ENCODE measurements at regions not wholly inside any gene's neighbourhood (a gene's known extent, or its start where the extent isn't known, plus 50 kb on each side); places are given as distances from the start of the nearest gene placed in this dataset.

DNA sequence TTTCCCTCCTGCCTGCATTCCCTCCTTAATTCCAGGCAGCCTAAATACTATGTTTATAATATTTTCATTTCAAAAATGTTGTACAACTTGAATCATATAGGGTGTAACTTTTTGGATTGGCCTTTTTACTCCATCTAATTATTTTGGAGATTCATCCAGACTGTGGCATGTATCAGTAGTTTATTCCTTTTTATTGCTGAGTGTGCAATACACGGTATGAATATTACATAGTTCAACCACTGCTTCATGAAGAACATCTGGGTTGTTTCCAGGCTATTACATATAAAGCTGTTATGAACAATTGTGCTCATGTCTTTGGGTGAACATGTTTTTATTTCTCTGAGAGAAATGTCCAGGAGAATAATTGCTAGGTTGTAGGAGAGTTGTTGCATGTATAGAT, 253.5 kb upstream of the SLC35B3 start:
- no peaks in the 10 kb centered on the region for H3K4me1 ChIP-seq (ENCODE audit: insufficient read depth, low read length)
- no peaks in the 10 kb centered on the region for H3K36me3 ChIP-seq (ENCODE audit: insufficient read depth, low read length)
- H3K9me3 ChIP-seq (ENCODE audit: low read length) = no peaks in the 10 kb centered on the region
- no peak overlapping the region for H3K27ac ChIP-seq (ENCODE audit: low read depth, low read length)
- no peaks in the 10 kb centered on the region for H3K27me3 ChIP-seq (ENCODE audit: control insufficient read depth in 1 of 2, insufficient read depth in 2 of 2, low read length in 2 of 2)
- H3K4me3 ChIP-seq (ENCODE audit: low read depth in 1 of 2, low read length in 2 of 2) = no peak overlapping the region
- H3K9ac ChIP-seq (ENCODE audit: low read length) = no peak overlapping the region

- Histone ChIP-seq H3K27me3 (ENCODE audit: control insufficient read depth in 1 of 2, insufficient read depth in 2 of 2, low read length in 2 of 2) (no peaks in the 10 kb centered on the region), H3K4me1 (ENCODE audit: insufficient read depth, low read length) (no peaks in the 10 kb centered on the region), H3K27ac (ENCODE audit: low read depth, low read length) (no peak overlapping the region), H3K9ac (ENCODE audit: low read length) (no peak overlapping the region), H3K9me3 (ENCODE audit: low read length) (no peaks in the 10 kb centered on the region), H3K36me3 (ENCODE audit: insufficient read depth, low read length) (no peaks in the 10 kb centered on the region), H3K4me3 (ENCODE audit: low read depth in 1 of 2, low read length in 2 of 2) (no peak overlapping the region)
Measured at GRCh38 chr6:8686077-8686476, 250.7 kb upstream of the SLC35B3 start.

DNA sequence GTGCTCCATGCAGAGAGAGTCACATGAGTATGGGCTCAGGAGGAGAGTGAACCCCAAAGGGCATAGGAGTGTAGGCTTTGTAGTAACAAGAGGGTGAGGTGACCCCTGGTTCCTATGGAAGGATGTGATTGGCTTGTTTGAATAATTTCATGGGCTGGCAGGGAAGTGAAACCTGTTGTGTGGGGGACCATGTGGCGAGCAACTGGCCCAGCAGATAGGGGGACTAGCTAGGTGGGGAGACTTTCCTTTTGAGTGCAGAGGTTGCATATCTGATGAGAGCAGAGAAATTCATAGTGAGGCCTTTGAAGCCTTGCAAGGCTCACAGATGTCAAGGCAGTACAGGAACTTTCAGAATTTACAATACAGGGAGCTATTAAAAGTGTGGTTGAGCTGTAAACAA, 247.9 kb upstream of the SLC35B3 start:
- Histone ChIP-seq H3K27ac (ENCODE audit: low read depth, low read length) (no peak overlapping the region), H3K9me3 (ENCODE audit: low read length) (no peaks in the 10 kb centered on the region), H3K9ac (ENCODE audit: low read length) (no peak overlapping the region), H3K4me3 (ENCODE audit: low read depth in 1 of 2, low read length in 2 of 2) (no peak overlapping the region), H3K27me3 (ENCODE audit: control insufficient read depth in 1 of 2, insufficient read depth in 2 of 2, low read length in 2 of 2) (no peaks in the 10 kb centered on the region), H3K36me3 (ENCODE audit: insufficient read depth, low read length) (no peaks in the 10 kb centered on the region), H3K4me1 (ENCODE audit: insufficient read depth, low read length) (no peaks in the 10 kb centered on the region)

DNA sequence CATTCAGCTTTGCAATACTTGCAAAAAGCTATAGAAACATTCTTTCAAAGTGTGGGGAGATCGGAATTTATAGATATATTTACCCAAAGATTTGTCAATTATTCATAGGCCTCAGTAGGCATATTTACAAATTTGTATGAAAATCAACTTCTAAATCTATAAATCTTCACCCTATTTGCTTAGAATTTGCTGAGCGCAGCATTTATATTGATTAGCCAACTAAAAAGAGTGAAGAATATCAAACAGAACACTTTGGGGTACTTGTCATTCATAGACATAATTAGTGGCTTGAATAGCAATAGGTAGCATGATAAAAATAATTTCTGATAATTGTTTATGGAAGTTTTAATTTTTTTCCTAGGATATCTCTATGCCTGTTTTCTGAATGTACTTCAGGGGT, 244.5 kb upstream of the SLC35B3 start:
- H3K4me1 ChIP-seq (ENCODE audit: insufficient read depth, low read length) = no peaks in the 10 kb centered on the region
- no peaks in the 10 kb centered on the region for H3K36me3 ChIP-seq (ENCODE audit: insufficient read depth, low read length)
- H3K27ac ChIP-seq (ENCODE audit: low read depth, low read length) = no peak overlapping the region
- no peak overlapping the region for H3K9ac ChIP-seq (ENCODE audit: low read length)
- H3K9me3 ChIP-seq (ENCODE audit: low read length) = no peaks in the 10 kb centered on the region
- H3K27me3 ChIP-seq (ENCODE audit: control insufficient read depth in 1 of 2, insufficient read depth in 2 of 2, low read length in 2 of 2) = no peaks in the 10 kb centered on the region
- H3K4me3 ChIP-seq (ENCODE audit: low read depth in 1 of 2, low read length in 2 of 2) = no peak overlapping the region

- no peak overlapping the region for H3K4me3 ChIP-seq (ENCODE audit: low read depth in 1 of 2, low read length in 2 of 2)
- no peaks in the 10 kb centered on the region for H3K27me3 ChIP-seq (ENCODE audit: control insufficient read depth in 1 of 2, insufficient read depth in 2 of 2, low read length in 2 of 2)
- no peaks in the 10 kb centered on the region for H3K4me1 ChIP-seq (ENCODE audit: insufficient read depth, low read length)
- no peaks in the 10 kb centered on the region for H3K36me3 ChIP-seq (ENCODE audit: insufficient read depth, low read length)
- H3K9ac ChIP-seq (ENCODE audit: low read length) = no peak overlapping the region
- H3K27ac ChIP-seq (ENCODE audit: low read depth, low read length) = no peak overlapping the region
- H3K9me3 ChIP-seq (ENCODE audit: low read length) = no peaks in the 10 kb centered on the region
Measured at GRCh38 chr6:8678466-8678865, 243.1 kb upstream of the SLC35B3 start.

DNA sequence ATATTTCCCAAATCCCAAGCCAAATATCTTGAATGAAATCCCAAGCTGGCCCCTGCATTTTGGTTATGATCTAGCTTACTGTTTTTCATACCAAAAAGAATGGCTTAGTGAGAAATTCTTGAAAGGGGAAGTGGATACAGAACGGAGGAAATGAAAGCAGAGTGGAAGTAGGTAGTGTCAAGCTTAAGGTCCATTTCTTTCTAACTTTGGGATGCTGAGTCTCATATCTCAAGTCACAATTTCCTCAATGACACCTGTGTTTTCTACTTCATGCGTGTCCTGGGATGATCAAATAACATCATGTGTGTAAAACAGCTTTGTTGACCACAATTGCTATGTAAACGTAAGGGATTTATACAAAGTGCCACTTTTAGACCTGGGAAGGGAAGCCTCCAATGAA, 238.8 kb upstream of the SLC35B3 start:
- no peak overlapping the region for H3K9ac ChIP-seq (ENCODE audit: low read length)
- H3K4me1 ChIP-seq (ENCODE audit: insufficient read depth, low read length) = no peaks in the 10 kb centered on the region
- no peaks in the 10 kb centered on the region for H3K9me3 ChIP-seq (ENCODE audit: low read length)
- H3K36me3 ChIP-seq (ENCODE audit: insufficient read depth, low read length) = no peaks in the 10 kb centered on the region
- H3K27me3 ChIP-seq (ENCODE audit: control insufficient read depth in 1 of 2, insufficient read depth in 2 of 2, low read length in 2 of 2) = no peaks in the 10 kb centered on the region
- H3K4me3 ChIP-seq (ENCODE audit: low read depth in 1 of 2, low read length in 2 of 2) = no peak overlapping the region
- H3K27ac ChIP-seq (ENCODE audit: low read depth, low read length) = no peak overlapping the region

DNA sequence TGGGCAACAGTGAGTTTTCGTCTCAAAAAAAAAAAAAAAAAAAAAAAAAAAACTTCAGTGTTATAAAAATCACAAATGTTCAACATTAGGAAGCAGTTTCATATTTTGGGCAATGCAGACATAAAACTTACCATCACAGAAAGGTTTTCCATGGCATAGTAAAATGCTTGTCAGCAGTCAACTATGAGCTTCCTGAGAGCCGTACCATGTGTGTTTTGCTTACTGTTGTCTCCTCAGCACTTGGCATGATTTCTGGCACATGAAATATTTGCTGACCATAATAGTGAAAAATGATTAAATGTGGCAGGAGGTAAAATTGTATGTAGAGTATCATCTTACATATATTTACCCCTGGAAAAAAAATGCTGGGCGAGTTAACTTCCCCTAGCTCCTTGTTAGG, 237.5 kb upstream of the SLC35B3 start:
- no peak overlapping the region for H3K4me3 ChIP-seq (ENCODE audit: low read depth in 1 of 2, low read length in 2 of 2)
- no peak overlapping the region for H3K9ac ChIP-seq (ENCODE audit: low read length)
- H3K9me3 ChIP-seq (ENCODE audit: low read length) = no peaks in the 10 kb centered on the region
- H3K4me1 ChIP-seq (ENCODE audit: insufficient read depth, low read length) = no peaks in the 10 kb centered on the region
- no peak overlapping the region for H3K27ac ChIP-seq (ENCODE audit: low read depth, low read length)
- no peaks in the 10 kb centered on the region for H3K27me3 ChIP-seq (ENCODE audit: control insufficient read depth in 1 of 2, insufficient read depth in 2 of 2, low read length in 2 of 2)
- H3K36me3 ChIP-seq (ENCODE audit: insufficient read depth, low read length) = no peaks in the 10 kb centered on the region

DNA sequence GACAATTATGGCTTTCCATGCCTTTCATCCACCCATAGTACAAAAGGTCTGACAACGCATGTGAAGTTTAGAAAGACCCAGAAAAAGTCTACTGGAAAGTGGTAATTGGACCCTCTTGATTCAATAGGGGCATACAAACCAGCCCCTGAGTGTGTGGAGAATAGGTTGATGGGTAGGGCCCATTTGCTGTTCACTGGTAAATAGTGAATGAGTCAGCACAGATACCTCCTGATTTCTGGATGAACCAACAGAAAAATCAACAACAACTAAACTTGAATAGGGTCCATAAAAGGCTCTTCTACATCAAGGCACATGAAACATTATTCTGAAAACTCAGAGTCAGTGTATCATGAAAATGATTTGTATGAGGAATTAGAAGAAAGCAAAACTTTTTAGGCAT, 235.4 kb upstream of the SLC35B3 start:
- H3K9ac ChIP-seq (ENCODE audit: low read length) = no peak overlapping the region
- H3K36me3 ChIP-seq (ENCODE audit: insufficient read depth, low read length) = no peaks in the 10 kb centered on the region
- H3K4me3 ChIP-seq (ENCODE audit: low read depth in 1 of 2, low read length in 2 of 2) = no peak overlapping the region
- H3K27me3 ChIP-seq (ENCODE audit: control insufficient read depth in 1 of 2, insufficient read depth in 2 of 2, low read length in 2 of 2) = no peaks in the 10 kb centered on the region
- H3K9me3 ChIP-seq (ENCODE audit: low read length) = no peaks in the 10 kb centered on the region
- no peak overlapping the region for H3K27ac ChIP-seq (ENCODE audit: low read depth, low read length)
- no peaks in the 10 kb centered on the region for H3K4me1 ChIP-seq (ENCODE audit: insufficient read depth, low read length)

DNA sequence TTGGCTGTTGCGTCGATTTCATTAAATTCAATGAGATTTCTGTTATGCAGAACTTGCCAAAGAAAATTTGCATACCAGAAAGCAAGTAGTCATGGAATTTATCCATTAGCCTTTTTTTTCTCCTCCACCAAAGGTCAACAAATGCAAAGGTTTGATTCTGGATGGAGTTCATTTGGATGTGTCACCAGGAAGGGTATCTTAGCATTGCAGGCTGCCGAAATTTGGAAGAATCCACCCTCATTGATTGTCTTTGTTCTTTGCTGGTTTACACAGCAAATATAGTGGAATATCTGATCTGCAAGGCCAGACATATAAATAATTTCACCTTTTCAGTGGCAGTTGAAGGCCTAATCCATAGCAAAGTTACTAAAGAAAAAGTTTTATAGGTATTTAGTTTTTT, 229.4 kb upstream of the SLC35B3 start:
- H3K4me3 ChIP-seq (ENCODE audit: low read depth in 1 of 2, low read length in 2 of 2) = no peak overlapping the region
- H3K9me3 ChIP-seq (ENCODE audit: low read length) = no peaks in the 10 kb centered on the region
- no peak overlapping the region for H3K27ac ChIP-seq (ENCODE audit: low read depth, low read length)
- H3K9ac ChIP-seq (ENCODE audit: low read length) = no peak overlapping the region
- no peaks in the 10 kb centered on the region for H3K4me1 ChIP-seq (ENCODE audit: insufficient read depth, low read length)
- no peaks in the 10 kb centered on the region for H3K27me3 ChIP-seq (ENCODE audit: control insufficient read depth in 1 of 2, insufficient read depth in 2 of 2, low read length in 2 of 2)
- no peaks in the 10 kb centered on the region for H3K36me3 ChIP-seq (ENCODE audit: insufficient read depth, low read length)

- Histone ChIP-seq H3K4me1 (ENCODE audit: insufficient read depth, low read length) (no peaks in the 10 kb centered on the region), H3K27me3 (ENCODE audit: control insufficient read depth in 1 of 2, insufficient read depth in 2 of 2, low read length in 2 of 2) (no peaks in the 10 kb centered on the region), H3K27ac (ENCODE audit: low read depth, low read length) (no peak overlapping the region), H3K36me3 (ENCODE audit: insufficient read depth, low read length) (no peaks in the 10 kb centered on the region), H3K4me3 (ENCODE audit: low read depth in 1 of 2, low read length in 2 of 2) (no peak overlapping the region), H3K9me3 (ENCODE audit: low read length) (no peaks in the 10 kb centered on the region), H3K9ac (ENCODE audit: low read length) (no peak overlapping the region)
Measured at GRCh38 chr6:8664070-8664469, 228.7 kb upstream of the SLC35B3 start.

DNA sequence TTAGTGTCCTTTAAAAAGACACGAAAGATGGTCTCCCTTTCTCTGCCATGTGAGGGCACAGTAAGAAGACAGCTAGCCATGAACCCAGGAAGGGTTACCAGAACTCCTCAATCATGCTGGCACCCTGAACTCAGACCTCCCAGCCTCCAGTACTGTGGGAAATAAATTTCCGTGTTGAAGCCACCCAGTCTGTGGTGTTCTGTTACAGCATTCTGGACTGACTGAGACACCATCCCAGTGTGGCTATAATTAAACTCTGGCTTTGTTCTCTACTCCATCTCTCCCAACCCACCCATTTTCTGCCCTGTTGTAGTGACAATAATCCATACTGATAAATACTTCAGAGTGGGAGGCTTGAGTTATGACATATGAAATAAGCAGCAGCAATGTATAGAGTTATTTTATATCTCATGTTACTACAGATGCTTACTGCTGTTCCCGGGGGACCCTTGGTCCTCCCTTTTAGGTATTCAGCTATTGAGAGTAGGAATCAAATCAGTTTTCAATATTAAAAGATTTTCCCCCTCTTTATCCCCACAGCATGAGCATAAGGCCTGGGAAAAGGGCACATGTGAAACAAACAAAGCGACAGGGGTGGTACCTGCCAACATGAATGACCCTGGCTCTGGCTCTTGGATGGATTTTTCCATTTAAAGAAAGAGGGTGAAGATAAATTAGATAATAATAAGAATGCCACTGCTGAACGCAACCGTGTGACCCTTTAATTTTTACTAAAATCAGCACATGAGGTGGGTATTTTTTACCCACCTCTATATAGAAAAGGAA, 224.3 kb upstream of the SLC35B3 start:
- no peaks in the 10 kb centered on the region for H3K9me3 ChIP-seq (ENCODE audit: low read length)
- no peak overlapping the region for H3K4me3 ChIP-seq (ENCODE audit: low read depth in 1 of 2, low read length in 2 of 2)

DNA sequence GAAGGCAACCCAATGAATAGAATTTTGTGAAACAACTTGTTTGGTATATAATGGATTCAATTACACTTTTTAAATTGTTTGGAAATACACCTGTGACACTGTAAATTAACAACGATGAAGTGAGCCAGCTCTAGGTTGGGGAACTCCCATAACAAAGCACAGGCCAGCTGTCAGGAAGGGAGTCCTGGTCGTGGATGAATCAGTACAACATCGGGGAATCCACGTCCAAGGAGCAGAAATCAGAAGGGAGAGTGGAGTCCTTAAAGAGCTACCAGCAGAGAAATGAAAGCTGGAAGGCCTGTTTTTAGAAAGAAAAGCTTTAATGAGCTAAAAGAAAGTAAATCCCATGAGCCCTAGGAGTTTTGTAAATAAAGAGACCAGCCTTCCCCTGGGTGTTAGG, 223.1 kb upstream of the SLC35B3 start:
- no peak overlapping the region for H3K4me3 ChIP-seq (ENCODE audit: low read depth in 1 of 2, low read length in 2 of 2)
- no peaks in the 10 kb centered on the region for H3K4me1 ChIP-seq (ENCODE audit: insufficient read depth, low read length)
- H3K36me3 ChIP-seq (ENCODE audit: insufficient read depth, low read length) = no peaks in the 10 kb centered on the region
- no peak overlapping the region for H3K27ac ChIP-seq (ENCODE audit: low read depth, low read length)
- no peaks in the 10 kb centered on the region for H3K27me3 ChIP-seq (ENCODE audit: control insufficient read depth in 1 of 2, insufficient read depth in 2 of 2, low read length in 2 of 2)
- no peak overlapping the region for H3K9ac ChIP-seq (ENCODE audit: low read length)
- no peaks in the 10 kb centered on the region for H3K9me3 ChIP-seq (ENCODE audit: low read length)

More for the DNA sequence above, 224.3 kb upstream of the SLC35B3 start:
- Histone ChIP-seq H3K9ac (ENCODE audit: low read length) (no peak overlapping the region), H3K27me3 (ENCODE audit: control insufficient read depth in 1 of 2, insufficient read depth in 2 of 2, low read length in 2 of 2) (no peaks in the 10 kb centered on the region), H3K36me3 (ENCODE audit: insufficient read depth, low read length) (no peaks in the 10 kb centered on the region), H3K27ac (ENCODE audit: low read depth, low read length) (no peak overlapping the region), H3K4me1 (ENCODE audit: insufficient read depth, low read length) (no peaks in the 10 kb centered on the region)
